Upper lobe of left lung (tissue), 4 donors: ENCODE measurements at regions not wholly inside any gene's neighbourhood (a gene's known extent, or its start where the extent isn't known, plus 50 kb on each side); places are given as distances from the start of the nearest gene placed in this dataset.
"Not testable (repeated sequence)": the region's sequence is repeated elsewhere in the genome, so short reads cannot be mapped to it uniquely, and the experiment has no call there.

Experiments
- POLR2AphosphoS5 ChIP-seq, 2 donors: sonication (generic); formaldehyde crosslinking; IDR thresholded peaks; one replicate each; pipeline ENCODE4 v1.5.1; 2017; ENCODE audit warnings: antibody characterized with exemption in 2 of 2
- TF ChIP-seq, protein P1 (sequence below), 6 experiments: fragments of 450-650 bp in 4 of 6; fragments of 200-600 bp in 2 of 6; sonication (generic) in 2 of 6; IDR thresholded peaks; one replicate each; pipeline ENCODE4 v1.5.1; 2016 to 2019; ENCODE audit warnings: antibody characterized with exemption in 6 of 6

DNA sequence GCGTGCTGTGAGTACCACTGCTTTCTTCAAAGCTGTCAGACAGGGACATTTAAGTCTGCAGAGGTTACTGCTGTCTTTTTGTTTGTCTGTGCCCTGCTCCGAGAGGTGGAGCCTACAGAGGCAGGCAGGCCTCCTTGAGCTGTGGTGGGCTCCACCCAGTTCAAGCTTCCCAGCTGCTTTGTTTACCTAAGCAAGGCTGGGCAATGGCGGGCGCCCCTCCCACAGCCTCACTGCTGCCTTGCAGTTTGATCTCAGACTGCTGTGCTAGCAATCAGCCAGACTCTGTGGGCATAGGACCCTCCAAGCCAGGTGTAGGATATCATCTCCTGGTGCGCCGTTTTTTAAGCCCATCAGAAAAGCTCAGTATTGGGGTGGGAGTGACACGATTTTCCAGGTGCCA is 374.5 kb downstream of the TFAP2B start:
- not testable (repeated sequence) for TF ChIP-seq POLR2AphosphoS5 (IDR thresholded peaks at IDR 0.05)
- TF ChIP-seq, protein P1, sequence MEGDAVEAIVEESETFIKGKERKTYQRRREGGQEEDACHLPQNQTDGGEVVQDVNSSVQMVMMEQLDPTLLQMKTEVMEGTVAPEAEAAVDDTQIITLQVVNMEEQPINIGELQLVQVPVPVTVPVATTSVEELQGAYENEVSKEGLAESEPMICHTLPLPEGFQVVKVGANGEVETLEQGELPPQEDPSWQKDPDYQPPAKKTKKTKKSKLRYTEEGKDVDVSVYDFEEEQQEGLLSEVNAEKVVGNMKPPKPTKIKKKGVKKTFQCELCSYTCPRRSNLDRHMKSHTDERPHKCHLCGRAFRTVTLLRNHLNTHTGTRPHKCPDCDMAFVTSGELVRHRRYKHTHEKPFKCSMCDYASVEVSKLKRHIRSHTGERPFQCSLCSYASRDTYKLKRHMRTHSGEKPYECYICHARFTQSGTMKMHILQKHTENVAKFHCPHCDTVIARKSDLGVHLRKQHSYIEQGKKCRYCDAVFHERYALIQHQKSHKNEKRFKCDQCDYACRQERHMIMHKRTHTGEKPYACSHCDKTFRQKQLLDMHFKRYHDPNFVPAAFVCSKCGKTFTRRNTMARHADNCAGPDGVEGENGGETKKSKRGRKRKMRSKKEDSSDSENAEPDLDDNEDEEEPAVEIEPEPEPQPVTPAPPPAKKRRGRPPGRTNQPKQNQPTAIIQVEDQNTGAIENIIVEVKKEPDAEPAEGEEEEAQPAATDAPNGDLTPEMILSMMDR (IDR thresholded peaks at IDR 0.05): not testable (repeated sequence)
